ENCODE measurements at regions not wholly inside any gene's neighbourhood (a gene's known extent, or its start where the extent isn't known, plus 50 kb on each side); places are given as distances from the start of the nearest gene placed in this dataset.

GRCh38 chr20:60573003-60573680 lies 614.9 kb downstream of the CDH26 start:
- Mint-ChIP-seq H3K4me3 (no peak overlapping the region), H3K9me3 (no peaks in the 10 kb centered on the region), H3K36me3 (no peaks in the 10 kb centered on the region), H3K4me1 (no peaks in the 10 kb centered on the region), H3K27me3 (no peaks in the 10 kb centered on the region), H3K27ac (no peak overlapping the region)
- DNase-seq = no peak
- CTCF ChIA-PET = no interaction called here

- no peak for DNase-seq
- H3K27me3 Mint-ChIP-seq = peaks cover 6% of the 10 kb centered on the region
- CTCF ChIA-PET = no interaction called here
- H3K4me1 Mint-ChIP-seq = no peaks in the 10 kb centered on the region
- H3K36me3 Mint-ChIP-seq = no peaks in the 10 kb centered on the region
- no peak overlapping the region for H3K27ac Mint-ChIP-seq
- H3K9me3 Mint-ChIP-seq = no peaks in the 10 kb centered on the region
- H3K4me3 Mint-ChIP-seq = no peak overlapping the region
Observed at GRCh38 chr20:60576236-60576635, 618.0 kb downstream of the CDH26 start.

- Mint-ChIP-seq H3K9me3 (no peaks in the 10 kb centered on the region), H3K4me3 (no peak overlapping the region), H3K27ac (no peak overlapping the region), H3K4me1 (no peaks in the 10 kb centered on the region), H3K36me3 (no peaks in the 10 kb centered on the region), H3K27me3 (peaks cover 6% of the 10 kb centered on the region)
- DNase-seq = no peak
- CTCF ChIA-PET = no interaction called here
Observed at GRCh38 chr20:60579941-60580515, 621.8 kb downstream of the CDH26 start.

DNA sequence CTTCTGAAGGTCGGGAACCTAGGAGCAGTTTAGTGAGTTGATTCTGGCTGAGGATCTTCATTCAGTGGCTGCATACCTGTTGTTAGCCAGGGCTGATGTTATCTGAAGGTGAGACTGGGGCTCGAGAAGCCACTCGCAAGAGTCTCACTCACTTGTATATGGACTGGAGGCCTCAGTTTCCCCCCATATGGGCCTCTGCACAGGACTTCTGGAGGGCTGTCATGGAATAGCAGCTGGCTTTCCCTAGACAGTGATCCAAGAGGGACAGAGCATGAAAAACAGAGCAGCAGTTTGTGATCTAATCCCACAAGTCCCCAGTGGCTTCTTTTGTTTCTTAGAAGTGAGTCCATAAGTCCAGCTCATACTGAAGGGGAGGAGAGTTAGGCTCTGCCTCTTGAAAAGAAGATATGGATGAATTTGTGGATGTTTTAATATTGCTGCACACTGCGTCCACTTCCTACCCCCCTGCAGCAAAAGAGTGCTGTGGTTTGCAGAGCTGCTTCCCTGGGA lies 623.4 kb downstream of the CDH26 start:
- Mint-ChIP-seq H3K36me3 (no peaks in the 10 kb centered on the region), H3K4me3 (no peak overlapping the region), H3K27ac (no peak overlapping the region), H3K9me3 (no peaks in the 10 kb centered on the region), H3K27me3 (peaks cover 6% of the 10 kb centered on the region), H3K4me1 (no peaks in the 10 kb centered on the region)
- DNase-seq = no peak
- CTCF ChIA-PET = no interaction called here

DNA sequence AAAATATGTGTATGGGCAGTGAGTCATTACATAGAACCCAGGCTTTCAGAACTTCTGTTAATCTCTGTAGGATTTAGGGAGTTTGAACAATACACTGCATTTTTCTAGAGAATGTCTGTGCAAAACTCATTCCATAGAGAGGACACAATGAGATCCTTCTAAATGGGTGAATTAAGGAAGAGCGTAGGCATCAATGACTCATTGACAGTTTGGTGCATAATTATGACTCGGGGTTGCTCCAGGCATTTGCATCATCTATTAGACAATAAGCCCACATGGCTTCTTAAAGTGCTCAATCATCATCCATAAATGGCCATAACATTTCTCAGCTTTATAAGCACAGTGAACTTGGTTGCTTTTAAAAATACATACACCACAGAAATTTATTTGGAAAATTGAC lies 625.5 kb downstream of the CDH26 start:
- CTCF ChIA-PET = no interaction called here
- DNase-seq = no peak
- no peak overlapping the region for H3K4me3 Mint-ChIP-seq
- no peaks in the 10 kb centered on the region for H3K9me3 Mint-ChIP-seq
- no peaks in the 10 kb centered on the region for H3K4me1 Mint-ChIP-seq
- H3K27me3 Mint-ChIP-seq = peaks cover 6% of the 10 kb centered on the region
- no peak overlapping the region for H3K27ac Mint-ChIP-seq
- H3K36me3 Mint-ChIP-seq = no peaks in the 10 kb centered on the region

DNA sequence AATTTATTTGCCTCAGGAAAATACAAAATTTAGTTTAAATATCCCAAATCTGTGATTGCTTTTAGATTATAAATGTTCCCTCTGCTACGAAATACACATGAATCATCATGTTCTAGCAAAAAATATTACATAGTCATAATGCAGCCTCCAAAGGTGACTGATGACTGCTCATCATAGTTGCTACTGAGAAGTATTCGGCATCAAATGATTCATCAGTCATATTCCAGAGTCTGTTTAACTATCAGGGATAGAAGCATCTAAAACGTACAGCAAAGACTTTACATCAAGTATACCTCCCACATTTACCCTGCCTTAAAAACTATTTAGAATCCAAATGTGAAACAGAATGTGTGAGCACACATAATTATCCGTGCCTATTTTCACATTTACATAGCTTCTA lies 626.0 kb downstream of the CDH26 start:
- Mint-ChIP-seq H3K27ac (no peak overlapping the region), H3K36me3 (no peaks in the 10 kb centered on the region)
- CTCF ChIA-PET = no interaction called here

DNA sequence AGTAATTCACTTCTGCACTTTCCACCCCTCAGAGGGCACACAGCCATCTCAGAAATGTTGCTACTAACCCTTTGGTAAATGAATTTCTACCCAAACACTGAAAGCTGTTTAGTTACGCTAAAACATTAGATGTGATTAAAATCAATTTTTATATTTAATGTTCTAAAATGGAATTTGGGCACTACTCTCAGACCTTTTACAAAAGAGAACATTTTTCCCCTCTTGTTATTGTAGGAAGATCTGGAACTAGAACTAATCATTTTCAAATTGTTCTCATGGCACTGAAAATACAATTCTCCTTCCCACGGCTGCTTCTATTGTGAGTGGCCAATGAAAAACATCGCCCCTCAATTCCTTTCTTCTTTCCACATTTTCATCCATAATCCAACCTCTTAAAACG lies 627.4 kb downstream of the CDH26 start:
- Mint-ChIP-seq H3K4me1 (no peaks in the 10 kb centered on the region), H3K36me3 (no peaks in the 10 kb centered on the region), H3K27ac (no peak overlapping the region), H3K9me3 (no peaks in the 10 kb centered on the region), H3K4me3 (no peak overlapping the region), H3K27me3 (no peaks in the 10 kb centered on the region)
- CTCF ChIA-PET = interaction anchor here (0.6 kb wide), 1 partner anchor 1787 kb away, joined by 3 read pairs; no protein-coding TSS in a partner anchor
- DNase-seq = no peak

More for the DNA sequence above, 626.0 kb downstream of the CDH26 start:
- H3K9me3 Mint-ChIP-seq = no peaks in the 10 kb centered on the region
- DNase-seq = no peak
- H3K4me1 Mint-ChIP-seq = no peaks in the 10 kb centered on the region
- peaks cover 6% of the 10 kb centered on the region for H3K27me3 Mint-ChIP-seq
- H3K4me3 Mint-ChIP-seq = no peak overlapping the region

DNA sequence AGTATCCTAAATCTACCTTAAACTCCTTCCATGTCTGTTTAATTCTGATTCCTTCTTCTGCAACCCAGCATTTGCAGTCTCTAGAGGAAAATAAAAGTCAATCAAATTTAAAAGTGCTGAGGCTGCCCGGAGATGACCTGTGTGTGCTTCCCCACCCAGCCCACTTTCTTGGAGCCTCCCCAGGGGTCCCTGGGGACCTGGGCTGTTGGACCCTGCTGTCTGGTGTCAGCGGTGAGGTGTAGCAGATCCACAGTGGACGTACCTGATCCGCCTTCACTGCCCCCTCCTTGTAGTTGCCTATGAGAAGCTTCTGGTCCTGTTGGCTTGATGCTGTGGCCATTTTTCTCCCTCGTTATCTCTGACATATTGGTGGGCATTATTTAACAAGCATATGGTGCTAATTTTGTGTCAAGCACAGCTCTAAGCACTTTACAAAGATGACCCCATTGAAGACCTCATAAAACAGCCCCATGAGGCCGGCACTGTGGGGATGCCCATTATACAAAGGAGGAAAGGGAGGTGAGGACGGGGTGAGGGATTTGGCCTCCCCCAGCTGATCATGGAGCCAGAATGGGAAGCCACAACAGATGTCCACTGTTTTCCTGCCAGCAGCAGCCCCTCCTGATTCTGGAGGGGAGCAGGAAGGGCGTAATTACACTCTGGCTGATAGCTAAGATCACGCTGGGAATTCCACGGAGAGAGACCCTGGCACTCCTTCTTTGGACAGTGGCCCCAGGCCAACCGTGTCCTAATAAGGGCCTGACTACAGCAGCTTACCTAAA lies 628.2 kb downstream of the CDH26 start:
- Mint-ChIP-seq H3K9me3 (no peaks in the 10 kb centered on the region), H3K27me3 (no peaks in the 10 kb centered on the region), H3K4me1 (no peaks in the 10 kb centered on the region), H3K4me3 (no peak overlapping the region), H3K27ac (no peak overlapping the region), H3K36me3 (no peaks in the 10 kb centered on the region)
- no peak for DNase-seq
- CTCF ChIA-PET = no interaction called here

GRCh38 chr20:60587986-60588385 lies 629.8 kb downstream of the CDH26 start:
- no peaks in the 10 kb centered on the region for H3K9me3 Mint-ChIP-seq
- H3K4me3 Mint-ChIP-seq = no peak overlapping the region
- no peak overlapping the region for H3K27ac Mint-ChIP-seq
- no peaks in the 10 kb centered on the region for H3K27me3 Mint-ChIP-seq
- CTCF ChIA-PET = no interaction called here
- H3K36me3 Mint-ChIP-seq = no peaks in the 10 kb centered on the region
- DNase-seq = no peak
- no peaks in the 10 kb centered on the region for H3K4me1 Mint-ChIP-seq

DNA sequence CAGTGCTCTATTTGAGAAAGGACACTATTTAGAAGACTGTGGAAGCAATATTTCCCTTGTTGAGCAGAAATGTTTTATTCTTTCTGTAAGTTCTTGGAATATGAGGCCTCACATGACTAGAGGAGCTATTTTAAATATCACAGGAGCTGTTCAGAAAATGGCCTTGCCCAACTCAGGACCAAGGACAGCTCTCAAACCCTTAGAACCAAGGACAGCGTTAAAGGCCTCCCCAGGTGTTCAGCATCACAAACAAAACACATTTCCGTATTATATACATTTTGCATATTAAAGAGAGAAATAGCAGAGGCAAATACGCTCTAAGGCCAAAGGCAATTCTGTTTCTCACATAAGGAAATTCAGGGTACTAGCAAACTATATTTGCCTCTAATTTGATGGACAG lies 631.4 kb downstream of the CDH26 start:
- CTCF ChIA-PET = no interaction called here
- no peaks in the 10 kb centered on the region for H3K27me3 Mint-ChIP-seq
- no peaks in the 10 kb centered on the region for H3K9me3 Mint-ChIP-seq
- no peak for DNase-seq
- H3K27ac Mint-ChIP-seq = no peak overlapping the region
- no peaks in the 10 kb centered on the region for H3K4me1 Mint-ChIP-seq
- H3K36me3 Mint-ChIP-seq = no peaks in the 10 kb centered on the region
- H3K4me3 Mint-ChIP-seq = no peak overlapping the region

DNA sequence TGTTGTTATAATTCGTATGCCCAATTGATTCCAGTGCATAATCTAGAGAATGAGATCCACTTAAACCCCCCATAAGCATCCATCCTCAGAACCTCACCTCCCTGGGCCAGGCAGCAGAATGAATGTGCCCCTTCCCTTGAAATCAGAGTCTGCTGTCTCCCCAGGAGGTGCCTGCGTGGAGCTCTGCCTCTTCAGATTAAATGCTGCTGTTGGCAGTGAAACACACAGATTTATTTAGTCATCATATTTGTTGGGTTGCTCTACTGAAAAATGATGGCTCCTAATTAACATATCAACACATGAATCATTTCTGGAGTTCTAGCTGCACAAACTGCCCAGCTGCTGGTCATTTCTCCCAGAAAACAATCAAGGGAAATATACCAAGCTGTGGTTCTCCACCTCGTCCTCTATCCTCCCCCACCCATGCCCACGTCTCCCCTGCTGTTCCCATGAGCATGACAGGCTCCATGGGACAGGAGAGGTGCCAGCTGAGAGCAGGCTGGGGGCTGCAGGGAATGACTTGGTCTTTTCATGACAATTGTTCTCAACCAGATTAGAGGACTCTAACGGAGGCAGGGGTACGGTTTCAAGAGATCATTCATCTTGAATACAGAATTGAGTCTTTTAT lies 633.1 kb downstream of the CDH26 start:
- Mint-ChIP-seq H3K27me3 (no peaks in the 10 kb centered on the region), H3K27ac (no peak overlapping the region), H3K36me3 (no peaks in the 10 kb centered on the region), H3K4me1 (no peaks in the 10 kb centered on the region), H3K9me3 (no peaks in the 10 kb centered on the region), H3K4me3 (no peak overlapping the region)
- DNase-seq = no peak
- CTCF ChIA-PET = no interaction called here

- CTCF ChIA-PET = no interaction called here
- no peak for DNase-seq
- H3K9me3 Mint-ChIP-seq = peaks cover 8% of the 10 kb centered on the region
- H3K4me3 Mint-ChIP-seq = no peak overlapping the region
- no peaks in the 10 kb centered on the region for H3K36me3 Mint-ChIP-seq
- no peaks in the 10 kb centered on the region for H3K4me1 Mint-ChIP-seq
- H3K27me3 Mint-ChIP-seq = no peaks in the 10 kb centered on the region
- no peak overlapping the region for H3K27ac Mint-ChIP-seq
Observed at GRCh38 chr20:60598528-60598927, 640.3 kb downstream of the CDH26 start.

GRCh38 chr20:60599381-60599780 lies 641.2 kb downstream of the CDH26 start:
- peaks cover 8% of the 10 kb centered on the region for H3K9me3 Mint-ChIP-seq
- CTCF ChIA-PET = no interaction called here
- no peak overlapping the region for H3K27ac Mint-ChIP-seq
- no peaks in the 10 kb centered on the region for H3K4me1 Mint-ChIP-seq
- no peaks in the 10 kb centered on the region for H3K27me3 Mint-ChIP-seq
- no peak for DNase-seq
- H3K4me3 Mint-ChIP-seq = no peak overlapping the region
- H3K36me3 Mint-ChIP-seq = no peaks in the 10 kb centered on the region

DNA sequence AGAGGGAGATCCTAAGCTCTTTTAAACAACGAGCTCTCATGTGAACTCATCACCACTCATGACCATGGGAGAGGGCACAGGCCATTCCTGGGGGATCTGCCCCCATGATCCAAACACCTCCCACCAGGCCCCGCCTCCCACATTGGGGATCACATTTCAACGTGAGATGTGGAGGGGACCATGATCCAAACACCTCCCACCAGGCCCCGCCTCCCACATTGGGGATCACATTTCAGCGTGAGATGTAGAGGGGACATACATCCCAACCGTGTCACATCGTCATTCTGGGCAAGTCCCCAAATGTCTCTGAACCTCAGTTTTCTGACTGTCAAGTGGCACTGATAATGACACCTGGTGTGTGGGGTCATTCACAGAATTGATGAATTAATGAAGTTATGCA lies 641.8 kb downstream of the CDH26 start:
- Mint-ChIP-seq H3K27ac (no peak overlapping the region), H3K27me3 (no peaks in the 10 kb centered on the region)
- CTCF ChIA-PET = no interaction called here

More for the DNA sequence above, 641.8 kb downstream of the CDH26 start:
- no peak overlapping the region for H3K4me3 Mint-ChIP-seq
- H3K4me1 Mint-ChIP-seq = no peaks in the 10 kb centered on the region
- no peak for DNase-seq
- H3K9me3 Mint-ChIP-seq = peaks cover 8% of the 10 kb centered on the region
- no peaks in the 10 kb centered on the region for H3K36me3 Mint-ChIP-seq

Measured in activated naive CD4-positive, alpha-beta T cell treated with anti-CD3 and anti-CD28 coated beads, Interleukin-2, amount 10 ng/mL, durations not matched to agents 7 days and 5 days (primary cell).